RCC 7860 (cell line): ENCODE measurements at regions not wholly inside any gene's neighbourhood (a gene's known extent, or its start where the extent isn't known, plus 50 kb on each side); places are given as distances from the start of the nearest gene placed in this dataset.
"Not testable (repeated sequence)": the region's sequence is repeated elsewhere in the genome, so short reads cannot be mapped to it uniquely, and the experiment has no call there.

ENCODE experiments used
- DNase-seq: peaks from one replicate; pipeline ENCODE4 v3.0.0-alpha.2; 2015; ENCODE audit warnings: low spot score
- FAIRE-seq: peaks from 2 replicates; lab custom pipeline; 2012; peaks lifted over from hg19 to GRCh38; lab: Jason Lieb, UNC

GRCh38 chr2:6183226-6183625 lies 491.0 kb downstream of the SOX11 start:
- no peak for DNase-seq
- FAIRE-seq: no peak

GRCh38 chr2:6184532-6185292 lies 492.5 kb downstream of the SOX11 start:
- no peak for FAIRE-seq

GRCh38 chr2:6186332-6187151 lies 494.4 kb downstream of the SOX11 start:
- FAIRE-seq (peak; percentile 67), DNase-seq (peak; percentile 67)

More at GRCh38 chr2:6184532-6185292, 492.5 kb downstream of the SOX11 start:
- DNase-seq: no peak

- no peak for DNase-seq
- FAIRE-seq: no peak
Observed at GRCh38 chr2:6196449-6196848, 504.3 kb downstream of the SOX11 start.

GRCh38 chr2:6198370-6198919 lies 506.3 kb downstream of the SOX11 start:
- DNase-seq, FAIRE-seq: not testable (repeated sequence)

GRCh38 chr2:6202756-6203155 lies 510.6 kb downstream of the SOX11 start:
- FAIRE-seq (no peak), DNase-seq (no peak)

- DNase-seq (no peak), FAIRE-seq (no peak)
Observed at GRCh38 chr2:6203291-6203959, 511.2 kb downstream of the SOX11 start.

GRCh38 chr2:6206882-6207281 lies 514.7 kb downstream of the SOX11 start:
- FAIRE-seq (no peak), DNase-seq (no peak)

GRCh38 chr2:6211236-6211635 lies 519.1 kb downstream of the SOX11 start:
- FAIRE-seq (no peak), DNase-seq (no peak)

- DNase-seq: no peak
- no peak for FAIRE-seq
Observed at GRCh38 chr2:6212491-6212890, 520.3 kb downstream of the SOX11 start.

- no peak for DNase-seq
- no peak for FAIRE-seq
Observed at GRCh38 chr2:6213056-6213780, 521.0 kb downstream of the SOX11 start.

- DNase-seq: no peak
- FAIRE-seq: no peak
Observed at GRCh38 chr2:6214471-6214870, 522.3 kb downstream of the SOX11 start.

GRCh38 chr2:6215053-6215452 lies 522.9 kb downstream of the SOX11 start:
- DNase-seq (no peak), FAIRE-seq (no peak)

GRCh38 chr2:6216234-6216633 lies 524.0 kb downstream of the SOX11 start:
- DNase-seq: no peak
- FAIRE-seq: no peak

GRCh38 chr2:6218926-6219325 lies 526.7 kb downstream of the SOX11 start:
- FAIRE-seq (no peak), DNase-seq (no peak)

- DNase-seq (no peak), FAIRE-seq (no peak)
Observed at GRCh38 chr2:6219906-6220305, 527.7 kb downstream of the SOX11 start.

- no peak for DNase-seq
- no peak for FAIRE-seq
Observed at GRCh38 chr2:6222296-6222695, 530.1 kb downstream of the SOX11 start.

GRCh38 chr2:6224267-6224666 lies 532.1 kb downstream of the SOX11 start:
- FAIRE-seq (no peak), DNase-seq (no peak)

- DNase-seq: no peak
Observed at GRCh38 chr2:6228251-6228650, 536.1 kb downstream of the SOX11 start.

GRCh38 chr2:6231166-6231565 lies 539.0 kb downstream of the SOX11 start:
- no peak for FAIRE-seq
- no peak for DNase-seq

More at GRCh38 chr2:6228251-6228650, 536.1 kb downstream of the SOX11 start:
- FAIRE-seq: no peak

- DNase-seq: no peak
- no peak for FAIRE-seq
Observed at GRCh38 chr2:6233993-6234392, 541.8 kb downstream of the SOX11 start.
